Transverse colon (tissue), 4 donors: ENCODE measurements at regions not wholly inside any gene's neighbourhood (a gene's known extent, or its start where the extent isn't known, plus 50 kb on each side); places are given as distances from the start of the nearest gene placed in this dataset.

Experiments
- DNase-seq: peaks from one replicate; pipeline ENCODE4 v3.0.0-alpha.2; 2019
- H3K27ac ChIP-seq, 4 donors: fragments of 200-600 bp; sonication (generic); 2 replicates each; pipeline ENCODE4 v1.5.1; 2016 to 2018; ENCODE audit warnings: inconsistent platforms in 4 of 4
- H3K27me3 ChIP-seq: fragments of 200-600 bp; sonication (generic); 2 replicates; pipeline ENCODE4 v1.5.1; 2017; ENCODE audit warnings: inconsistent platforms
- H3K36me3 ChIP-seq, 4 donors: fragments of 200-600 bp; sonication (generic); 2 replicates each; pipeline ENCODE4 v1.5.1; 2017 to 2019; ENCODE audit warnings: inconsistent platforms in 4 of 4
- H3K4me1 ChIP-seq, 4 donors: fragments of 200-600 bp; sonication (generic); 2 replicates each; pipeline ENCODE4 v1.5.1; 2017 to 2020; ENCODE audit warnings: inconsistent platforms in 4 of 4
- H3K4me3 ChIP-seq, 4 donors: fragments of 200-600 bp; sonication (generic); 1 replicate in 1 of 4; 2 replicates in 3 of 4; pipeline versions ENCODE4 v1.5.1 to v1.6.1; 2017 to 2019; ENCODE audit warnings: inconsistent platforms in 4 of 4
- H3K9me3 ChIP-seq, 2 donors: fragments of 200-600 bp; sonication (generic); 2 replicates each; pipeline ENCODE4 v1.5.1; 2017 to 2019; ENCODE audit warnings: inconsistent platforms in 2 of 2
- EP300 ChIP-seq: sonication (generic); formaldehyde crosslinking; IDR thresholded peaks from one replicate; pipeline ENCODE4 v1.6.1; 2017; ENCODE audit warnings: antibody characterized with exemption, low read depth
- POLR2A ChIP-seq: fragments of 450-650 bp; IDR thresholded peaks from one replicate; pipeline ENCODE4 v1.6.1; 2016; ENCODE audit warnings: antibody characterized with exemption, mild to moderate bottlenecking, moderate library complexity
- POLR2AphosphoS5 ChIP-seq, 3 donors: sonication (generic); formaldehyde crosslinking; IDR thresholded peaks; one replicate each; pipeline ENCODE4 v1.6.1; 2016; ENCODE audit warnings: antibody characterized with exemption in 3 of 3
- WGBS, 2 donors: methylation state at CpG; one replicate each; pipeline ENCODE4 v1.1.5; 2018; ENCODE audit warnings: low coverage in 1 of 2; 5-methylcytosine and 5-hydroxymethylcytosine counted together
- in situ Hi-C, 4 donors: fragments of 200-750 bp; cut with MboI; loops; one replicate each; pipeline versions ENCODE4 v1.15.0 to v1.15.1; 2017; ENCODE audit warnings: low sequenced_read_pairs in 3 of 4, low pct_ligation_motif_present in 1 of 4, low pct_unique_long_range_greater_than_20kb in 1 of 4
- intact Hi-C: fragments of 100-400 bp; cut with DNase I; formaldehyde crosslinking; loops from one replicate; pipeline ENCODE4 v1.15.1; 2023; ENCODE audit warnings: low total_unique reads
- TF ChIP-seq, protein P1 (sequence below), 5 experiments: fragments of 200-600 bp in 3 of 5; fragments of 450-650 bp in 2 of 5; sonication (generic) in 3 of 5; IDR thresholded peaks; 1 replicate in 2 of 5; 2 replicates in 3 of 5; pipeline ENCODE4 v1.5.1; 2016 to 2017; ENCODE audit warnings: antibody characterized with exemption in 5 of 5, inconsistent platforms in 3 of 5, mild to moderate bottlenecking in 2 of 5, moderate library complexity in 1 of 5

DNA sequence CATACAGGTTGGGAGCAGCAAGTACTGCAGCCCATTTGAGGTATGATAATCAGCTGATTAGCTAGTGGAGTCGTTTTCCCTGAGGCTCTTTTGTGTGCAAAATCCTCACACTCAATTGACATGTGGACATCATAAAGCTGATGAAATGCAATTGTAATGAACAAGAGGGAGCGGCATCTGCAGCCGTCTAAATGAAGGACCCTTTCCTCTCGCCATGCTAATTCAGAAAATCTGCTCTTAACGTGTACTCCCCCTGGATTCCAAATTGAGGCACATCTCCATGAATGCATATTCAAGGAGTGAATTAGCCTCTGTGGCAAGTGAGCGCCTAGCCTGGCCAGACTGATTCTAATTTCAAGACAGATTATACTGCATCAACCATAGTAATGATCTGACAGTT is 260.9 kb upstream of the ATP5MC3 start:
- Histone ChIP-seq H3K27ac (no peak overlapping the region), H3K36me3 (no peaks in the 10 kb centered on the region), H3K4me1 (no peaks in the 10 kb centered on the region), H3K4me3 (no peak overlapping the region), H3K27me3 (no peaks in the 10 kb centered on the region), H3K9me3 (no peaks in the 10 kb centered on the region)
- no peak for DNase-seq
- intact Hi-C loops = no loop called here
- TF ChIP-seq POLR2A = no peak
- TF ChIP-seq POLR2AphosphoS5 (IDR thresholded peaks at IDR 0.05) = no peak
- in situ Hi-C loops = no loop called here
- 68 to 77% methylated on average over 3 to 6 of the region's 6 CpGs for WGBS, 2 donors

DNA sequence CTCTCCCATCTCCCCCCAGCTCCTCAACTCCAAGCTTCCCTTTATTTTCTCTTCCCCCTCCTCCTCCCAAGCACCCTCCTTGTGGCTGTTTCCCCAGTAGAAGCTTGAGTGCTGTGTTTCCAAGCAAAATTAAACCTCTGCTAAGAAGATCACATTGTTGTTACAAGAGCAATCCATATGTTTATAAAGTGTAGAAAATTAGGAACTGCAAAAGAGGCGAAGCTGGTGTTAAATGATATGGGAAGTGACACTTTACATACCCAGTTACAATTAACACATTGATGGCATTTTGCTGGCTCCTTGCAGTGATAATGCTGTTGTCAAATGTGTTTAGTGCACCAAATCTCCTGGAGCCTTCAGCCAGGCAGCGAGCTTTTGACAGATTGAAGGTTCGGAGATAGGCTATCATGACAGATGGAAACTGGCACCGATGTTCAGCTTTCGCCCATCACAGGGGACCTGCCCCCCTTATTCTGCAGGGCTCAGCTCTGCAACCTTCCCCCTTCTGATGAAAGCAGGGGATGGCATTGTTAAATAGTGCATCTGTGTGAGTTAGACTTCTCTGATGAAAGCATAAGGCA is 259.8 kb upstream of the ATP5MC3 start:
- Histone ChIP-seq H3K4me3 (no peak overlapping the region), H3K36me3 (no peaks in the 10 kb centered on the region), H3K27me3 (no peaks in the 10 kb centered on the region), H3K4me1 (no peaks in the 10 kb centered on the region), H3K27ac (no peak overlapping the region), H3K9me3 (no peaks in the 10 kb centered on the region)
- intact Hi-C loops (no loop called here), in situ Hi-C loops (no loop called here)
- 73 to 100% methylated on average over 3 to 5 of the region's 5 CpGs for WGBS, 2 donors
- TF ChIP-seq POLR2A (no peak), POLR2AphosphoS5 (IDR thresholded peaks at IDR 0.05) (no peak), EP300 (no peak)
- TF ChIP-seq, protein P1, sequence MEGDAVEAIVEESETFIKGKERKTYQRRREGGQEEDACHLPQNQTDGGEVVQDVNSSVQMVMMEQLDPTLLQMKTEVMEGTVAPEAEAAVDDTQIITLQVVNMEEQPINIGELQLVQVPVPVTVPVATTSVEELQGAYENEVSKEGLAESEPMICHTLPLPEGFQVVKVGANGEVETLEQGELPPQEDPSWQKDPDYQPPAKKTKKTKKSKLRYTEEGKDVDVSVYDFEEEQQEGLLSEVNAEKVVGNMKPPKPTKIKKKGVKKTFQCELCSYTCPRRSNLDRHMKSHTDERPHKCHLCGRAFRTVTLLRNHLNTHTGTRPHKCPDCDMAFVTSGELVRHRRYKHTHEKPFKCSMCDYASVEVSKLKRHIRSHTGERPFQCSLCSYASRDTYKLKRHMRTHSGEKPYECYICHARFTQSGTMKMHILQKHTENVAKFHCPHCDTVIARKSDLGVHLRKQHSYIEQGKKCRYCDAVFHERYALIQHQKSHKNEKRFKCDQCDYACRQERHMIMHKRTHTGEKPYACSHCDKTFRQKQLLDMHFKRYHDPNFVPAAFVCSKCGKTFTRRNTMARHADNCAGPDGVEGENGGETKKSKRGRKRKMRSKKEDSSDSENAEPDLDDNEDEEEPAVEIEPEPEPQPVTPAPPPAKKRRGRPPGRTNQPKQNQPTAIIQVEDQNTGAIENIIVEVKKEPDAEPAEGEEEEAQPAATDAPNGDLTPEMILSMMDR (IDR thresholded peaks at IDR 0.05) = no peak
- no peak for DNase-seq

GRCh38 chr2:175439416-175439815 is 257.9 kb upstream of the ATP5MC3 start:
- 50% methylated on average over 1 of the region's 1 CpG; no CpG with 5 or more reads in 1 of the 2 donors for WGBS, 2 donors
- DNase-seq = no peak
- Histone ChIP-seq H3K36me3 (no peaks in the 10 kb centered on the region), H3K27me3 (no peaks in the 10 kb centered on the region), H3K4me3 (no peak overlapping the region), H3K27ac (no peak overlapping the region), H3K4me1 (no peaks in the 10 kb centered on the region), H3K9me3 (no peaks in the 10 kb centered on the region)
- in situ Hi-C loops (no loop called here), intact Hi-C loops (no loop called here)
- TF ChIP-seq POLR2AphosphoS5 (IDR thresholded peaks at IDR 0.05) = no peak
- TF ChIP-seq, protein P1 (IDR thresholded peaks at IDR 0.05) = no peak

- Histone ChIP-seq H3K27ac (no peak overlapping the region), H3K9me3 (no peaks in the 10 kb centered on the region), H3K4me1 (no peaks in the 10 kb centered on the region), H3K4me3 (no peak overlapping the region), H3K27me3 (no peaks in the 10 kb centered on the region), H3K36me3 (no peaks in the 10 kb centered on the region)
- intact Hi-C loops = no loop called here
- in situ Hi-C loops = no loop called here
- TF ChIP-seq, protein P1 (IDR thresholded peaks at IDR 0.05) = no peak
- no peak for TF ChIP-seq EP300
- no peak for TF ChIP-seq POLR2A
- TF ChIP-seq POLR2AphosphoS5 (IDR thresholded peaks at IDR 0.05) = no peak
- DNase-seq = no peak
These were observed 255.7 kb upstream of the ATP5MC3 start for GRCh38 chr2:175437167-175437566.

DNA sequence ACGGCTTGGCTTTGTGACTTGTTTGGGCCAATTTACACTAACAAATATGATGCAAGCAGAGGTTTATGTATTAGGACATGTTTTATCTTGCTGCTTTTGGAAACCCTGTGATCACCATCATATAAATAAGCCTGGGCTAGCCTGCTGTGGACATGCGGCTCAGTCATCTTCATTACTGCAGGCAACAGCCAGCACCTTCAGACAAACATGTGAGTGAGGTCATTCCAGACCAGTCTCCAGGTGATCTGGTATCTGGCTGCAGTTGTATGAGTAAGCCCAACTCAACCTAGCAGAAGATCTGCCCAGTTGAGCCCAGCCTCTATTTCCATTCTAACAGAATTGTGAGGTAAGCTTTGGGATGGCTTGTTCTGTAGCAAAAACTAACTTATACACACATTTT is 254.6 kb upstream of the ATP5MC3 start:
- WGBS, 2 donors = 83 to 94% methylated on average over 2 of the region's 2 CpGs
- in situ Hi-C loops = no loop called here
- H3K9me3 ChIP-seq = no peaks in the 10 kb centered on the region
- intact Hi-C loops = no loop called here
- TF ChIP-seq POLR2A (no peak), POLR2AphosphoS5 (IDR thresholded peaks at IDR 0.05) (no peak), EP300 (no peak)
- TF ChIP-seq, protein P1 (IDR thresholded peaks at IDR 0.05) = no peak
- DNase-seq = no peak
- H3K27me3 ChIP-seq = no peaks in the 10 kb centered on the region
- H3K4me3 ChIP-seq = no peak overlapping the region
- no peaks in the 10 kb centered on the region for H3K4me1 ChIP-seq
- no peak overlapping the region for H3K27ac ChIP-seq
- H3K36me3 ChIP-seq = no peaks in the 10 kb centered on the region
